OCI-LY7 (cell line): ENCODE measurements at regions not wholly inside any gene's neighbourhood (a gene's known extent, or its start where the extent isn't known, plus 50 kb on each side); places are given as distances from the start of the nearest gene placed in this dataset.
"Not testable (repeated sequence)": the region's sequence is repeated elsewhere in the genome, so short reads cannot be mapped to it uniquely, and the experiment has no call there.

Source experiments
- BruUV-seq: library from RNA; stranded (reverse); fragments of 400-500 nt; replicated peaks from 2 replicates; lab custom pipeline; 2021; lab: Mats Ljungman, UMichigan
- CTCF ChIA-PET: fragments of 300-600 bp; sonication (Branson Sonifier 250); formaldehyde crosslinking; loops from one replicate; lab custom pipeline; 2022; ENCODE audit warnings: antibody characterized with exemption; ENCODE audit not compliant: unreplicated experiment; lab: Charles Lee
- POLR2A ChIA-PET: fragments of 300-600 bp; sonication (Branson Sonifier 250); formaldehyde crosslinking; loops from one replicate; lab custom pipeline; 2022; ENCODE audit warnings: antibody characterized with exemption; lab: Charles Lee
- DNase-seq: peaks from one replicate; pipeline ENCODE4 v3.0.0-alpha.2; 2015; ENCODE audit warnings: low spot score
- H2AFZ ChIP-seq: fragments of 200-600 bp; sonication (generic), shearing (Covaris generic); 2 replicates; pipeline ENCODE4 v1.6.1; 2014; ENCODE audit warnings: mild to moderate bottlenecking, antibody characterized with exemption, low read length, moderate library complexity
- H3K27ac ChIP-seq: fragments of 200-600 bp; sonication (generic); 2 replicates; pipeline ENCODE4 v1.5.1; 2014; ENCODE audit warnings: mixed run types, low read depth, mild to moderate bottlenecking, moderate library complexity, low read length, inconsistent platforms; ENCODE audit not compliant: poor library complexity, severe bottlenecking
- H3K36me3 ChIP-seq: fragments of 200-600 bp; sonication (generic); 2 replicates; pipeline ENCODE4 v1.6.1; 2014; ENCODE audit warnings: mild to moderate bottlenecking, antibody characterized with exemption, low read length, moderate library complexity, mixed read lengths; ENCODE audit not compliant: insufficient read depth
- H3K4me1 ChIP-seq: fragments of 200-600 bp; sonication (generic); 2 replicates; pipeline ENCODE4 v1.5.1; 2014; ENCODE audit warnings: mild to moderate bottlenecking, low read length; ENCODE audit not compliant: insufficient read depth, poor library complexity, severe bottlenecking
- H3K4me2 ChIP-seq: fragments of 200-600 bp; sonication (generic); 2 replicates; pipeline ENCODE4 v1.6.1; 2014; ENCODE audit warnings: mild to moderate bottlenecking, low read length
- H3K4me3 ChIP-seq: fragments of 200-600 bp; sonication (generic); 2 replicates; pipeline ENCODE4 v1.5.1; 2014; ENCODE audit warnings: mild to moderate bottlenecking, low read depth, low read length; ENCODE audit not compliant: poor library complexity, severe bottlenecking
- H3K79me2 ChIP-seq: fragments of 200-600 bp; sonication (generic); 2 replicates; pipeline ENCODE4 v1.6.1; 2016; ENCODE audit warnings: low read depth, mild to moderate bottlenecking, low read length, moderate library complexity, mixed read lengths; ENCODE audit not compliant: insufficient read depth
- H3K9me2 ChIP-seq: fragments of 200-600 bp; sonication (generic); 2 replicates; pipeline ENCODE4 v1.6.1; 2016; ENCODE audit warnings: mild to moderate bottlenecking, low read length, mixed read lengths; ENCODE audit not compliant: insufficient read depth
- H3K9me3 ChIP-seq: fragments of 200-600 bp; sonication (generic); 2 replicates; pipeline ENCODE4 v1.6.1; 2014; ENCODE audit warnings: mild to moderate bottlenecking, mixed run types, low read length, mixed read lengths
- H4K20me1 ChIP-seq: fragments of 200-600 bp; sonication (generic); 2 replicates; pipeline ENCODE4 v1.6.1; 2014; ENCODE audit warnings: mild to moderate bottlenecking, antibody characterized with exemption, low read length, moderate library complexity, mixed read lengths; ENCODE audit not compliant: insufficient read depth
- EZH2phosphoT487 ChIP-seq: fragments of 200-600 bp; sonication (generic); IDR thresholded peaks from 2 replicates; pipeline ENCODE4 v1.6.1; 2018; ENCODE audit warnings: low read depth, borderline replicate concordance, mild to moderate bottlenecking, mixed run types, antibody characterized with exemption, low read length, moderate library complexity, mixed read lengths
- intact Hi-C: fragments of 100-400 bp; cut with micrococcal nuclease; formaldehyde crosslinking; loops from one replicate; pipeline ENCODE4 v1.10.0; 2022; ENCODE audit not compliant: unreplicated experiment
- TF ChIP-seq, protein P1 (sequence below): fragments of 200-600 bp; sonication (generic); conservative IDR thresholded peaks from 2 replicates; pipeline ENCODE4 v1.5.1; 2014; ENCODE audit warnings: mild to moderate bottlenecking, antibody characterized with exemption, low read length, moderate library complexity, mixed read lengths

DNA sequence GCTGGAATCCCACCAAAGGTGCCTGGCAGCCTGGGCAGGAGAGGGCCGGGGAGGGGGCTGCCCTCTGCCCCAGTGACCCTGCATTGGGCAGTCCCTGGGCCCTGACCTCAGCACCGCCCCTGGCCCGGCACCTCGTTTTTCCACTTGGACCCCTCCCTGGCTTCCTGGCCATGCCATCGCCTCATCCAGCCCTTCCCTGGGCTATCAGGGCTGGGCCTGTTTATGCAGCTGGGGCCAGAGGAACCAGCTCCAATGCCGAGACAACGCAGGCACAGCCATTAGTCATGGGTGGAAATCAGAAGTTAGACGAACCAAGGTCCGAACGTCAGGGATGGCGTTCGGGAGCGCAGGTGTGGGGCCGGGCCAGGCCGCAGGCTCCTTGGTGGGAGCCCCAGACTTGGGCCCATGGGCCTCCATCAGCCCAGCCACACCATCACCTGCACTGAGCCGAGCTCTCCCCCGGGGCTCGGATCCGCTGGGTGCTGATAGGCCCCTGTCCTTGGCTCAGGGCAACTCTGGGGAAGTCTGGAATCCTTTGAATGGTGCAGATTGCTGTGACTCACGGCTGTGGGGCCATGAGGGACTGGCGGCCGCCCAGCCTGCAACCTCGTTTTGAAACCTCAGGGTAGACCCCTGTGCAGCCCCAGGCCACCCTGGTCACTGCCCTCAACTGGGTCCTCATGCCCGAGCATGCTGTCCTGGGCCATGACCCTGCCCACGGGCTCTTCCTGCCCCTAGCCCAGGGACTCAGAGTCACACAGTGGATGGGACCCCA, 169.4 kb downstream of the KIF26A start:
- no peaks in the 10 kb centered on the region for H4K20me1 ChIP-seq
- no peak overlapping the region for H3K27ac ChIP-seq
- H3K79me2 ChIP-seq, result no peaks in the 10 kb centered on the region
- CTCF ChIA-PET, result no interaction called here
- BruUV-seq, result no TSS peak
- intact Hi-C loops, result no loop called here
- POLR2A ChIA-PET, result no interaction called here
- DNase-seq, result no peak
- H2AFZ ChIP-seq, result no peak overlapping the region
- H3K4me3 ChIP-seq, result no peak overlapping the region
- H3K9me2 ChIP-seq, result no peaks in the 10 kb centered on the region
- H3K36me3 ChIP-seq, result no peaks in the 10 kb centered on the region
- no peak overlapping the region for H3K4me2 ChIP-seq
- no peak for TF ChIP-seq EZH2phosphoT487
- TF ChIP-seq, protein P1, sequence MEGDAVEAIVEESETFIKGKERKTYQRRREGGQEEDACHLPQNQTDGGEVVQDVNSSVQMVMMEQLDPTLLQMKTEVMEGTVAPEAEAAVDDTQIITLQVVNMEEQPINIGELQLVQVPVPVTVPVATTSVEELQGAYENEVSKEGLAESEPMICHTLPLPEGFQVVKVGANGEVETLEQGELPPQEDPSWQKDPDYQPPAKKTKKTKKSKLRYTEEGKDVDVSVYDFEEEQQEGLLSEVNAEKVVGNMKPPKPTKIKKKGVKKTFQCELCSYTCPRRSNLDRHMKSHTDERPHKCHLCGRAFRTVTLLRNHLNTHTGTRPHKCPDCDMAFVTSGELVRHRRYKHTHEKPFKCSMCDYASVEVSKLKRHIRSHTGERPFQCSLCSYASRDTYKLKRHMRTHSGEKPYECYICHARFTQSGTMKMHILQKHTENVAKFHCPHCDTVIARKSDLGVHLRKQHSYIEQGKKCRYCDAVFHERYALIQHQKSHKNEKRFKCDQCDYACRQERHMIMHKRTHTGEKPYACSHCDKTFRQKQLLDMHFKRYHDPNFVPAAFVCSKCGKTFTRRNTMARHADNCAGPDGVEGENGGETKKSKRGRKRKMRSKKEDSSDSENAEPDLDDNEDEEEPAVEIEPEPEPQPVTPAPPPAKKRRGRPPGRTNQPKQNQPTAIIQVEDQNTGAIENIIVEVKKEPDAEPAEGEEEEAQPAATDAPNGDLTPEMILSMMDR, result no peak
- H3K4me1 ChIP-seq, result no peaks in the 10 kb centered on the region
- H3K9me3 ChIP-seq, result no peaks in the 10 kb centered on the region

DNA sequence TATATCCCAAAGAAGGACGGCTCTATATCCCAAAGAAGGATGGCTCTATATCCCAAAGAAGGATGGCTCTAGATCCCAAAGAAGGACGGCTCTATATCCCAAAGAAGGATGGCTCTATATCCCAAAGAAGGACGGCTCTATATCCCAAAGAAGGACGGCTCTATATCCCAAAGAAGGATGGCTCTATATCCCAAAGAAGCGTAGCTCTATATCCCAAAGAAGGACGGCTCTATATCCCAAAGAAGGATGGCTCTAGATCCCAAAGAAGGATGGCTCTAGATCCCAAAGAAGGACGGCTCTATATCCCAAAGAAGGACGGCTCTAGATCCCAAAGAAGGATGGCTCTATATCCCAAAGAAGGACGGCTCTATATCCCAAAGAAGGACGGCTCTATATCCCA, 170.1 kb downstream of the KIF26A start:
- intact Hi-C loops, DNase-seq: not testable (repeated sequence)

DNA sequence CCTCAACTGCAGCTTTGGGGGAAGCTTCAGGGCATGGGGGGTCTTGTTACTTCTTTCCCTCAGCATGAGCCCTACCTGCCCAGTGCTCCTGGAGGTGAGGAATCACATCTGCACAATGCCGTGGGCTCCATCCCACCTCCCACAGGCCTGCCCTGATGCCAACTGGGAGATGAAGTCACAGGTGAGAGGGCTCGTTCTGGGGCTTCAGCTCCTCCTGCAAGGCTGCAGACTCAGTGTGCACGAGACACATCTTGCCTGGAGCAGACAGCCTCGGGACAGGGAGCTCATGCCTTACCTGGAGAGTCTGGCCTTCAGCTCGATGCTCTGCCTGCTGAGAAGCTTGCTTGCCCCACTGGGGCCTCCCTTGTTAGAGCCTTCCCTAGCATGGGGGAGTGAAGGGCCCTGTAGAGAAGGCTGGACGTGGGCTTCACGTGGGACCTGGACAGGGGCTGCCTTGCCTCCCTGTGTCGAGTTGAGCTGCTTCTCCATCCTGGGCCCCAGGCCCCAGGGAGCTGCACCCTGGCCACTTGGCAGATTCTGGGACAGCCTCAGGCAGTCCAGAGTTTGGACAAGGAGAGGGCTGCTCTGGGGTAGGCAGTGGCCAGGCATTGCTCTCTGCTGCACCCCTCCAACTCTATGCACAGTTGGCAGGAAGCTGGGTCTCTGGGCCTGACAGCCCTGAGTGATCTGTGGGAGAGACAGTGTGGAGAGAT, 171.4 kb downstream of the KIF26A start:
- no peak overlapping the region for H3K27ac ChIP-seq
- no peaks in the 10 kb centered on the region for H3K79me2 ChIP-seq
- no peak for TF ChIP-seq EZH2phosphoT487
- TF ChIP-seq, protein P1, result no peak
- no peaks in the 10 kb centered on the region for H3K36me3 ChIP-seq
- POLR2A ChIA-PET, result no interaction called here
- H3K9me3 ChIP-seq, result no peaks in the 10 kb centered on the region
- no peaks in the 10 kb centered on the region for H3K4me1 ChIP-seq
- intact Hi-C loops, result no loop called here
- H3K9me2 ChIP-seq, result no peaks in the 10 kb centered on the region
- DNase-seq, result no peak
- H4K20me1 ChIP-seq, result no peaks in the 10 kb centered on the region
- H2AFZ ChIP-seq, result no peak overlapping the region
- no peak overlapping the region for H3K4me2 ChIP-seq
- BruUV-seq, result no TSS peak
- CTCF ChIA-PET, result no interaction called here
- no peak overlapping the region for H3K4me3 ChIP-seq

More for the DNA sequence above, 170.1 kb downstream of the KIF26A start:
- H3K36me3 ChIP-seq, H3K4me2 ChIP-seq, H3K79me2 ChIP-seq, H2AFZ ChIP-seq, H3K9me3 ChIP-seq, H3K27ac ChIP-seq, H4K20me1 ChIP-seq, H3K4me3 ChIP-seq, H3K4me1 ChIP-seq, BruUV-seq, H3K9me2 ChIP-seq, CTCF ChIA-PET, POLR2A ChIA-PET: not testable (repeated sequence)
